Spleen (tissue), 7 donors: ENCODE measurements at regions not wholly inside any gene's neighbourhood (a gene's known extent, or its start where the extent isn't known, plus 50 kb on each side); places are given as distances from the start of the nearest gene placed in this dataset.

Source experiments
- POLR2A ChIP-seq, 3 donors: fragments of 450-650 bp; IDR thresholded peaks; one replicate each; pipeline ENCODE4 v1.5.1; 2017; ENCODE audit warnings: antibody characterized with exemption in 3 of 3, mild to moderate bottlenecking in 1 of 3
- POLR2AphosphoS5 ChIP-seq, 3 donors: sonication (generic); formaldehyde crosslinking; IDR thresholded peaks; one replicate each; pipeline ENCODE4 v1.5.1; 2017; ENCODE audit warnings: antibody characterized with exemption in 3 of 3
- TF ChIP-seq, protein P1 (sequence below), 11 experiments: fragments of 200-600 bp in 7 of 11; fragments of 450-650 bp in 4 of 11; sonication (generic) in 4 of 11; IDR thresholded peaks in 8 of 11; conservative IDR thresholded peaks in 3 of 11; 1 replicate in 7 of 11; 2 replicates in 4 of 11; pipeline versions ENCODE4 v1.4.0 to v1.8.0; 2016 to 2021; ENCODE audit warnings: antibody characterized with exemption in 11 of 11, inconsistent platforms in 4 of 11, mild to moderate bottlenecking in 1 of 11
- donor health status: DM: no; HTN: no; CAD: no; lungs with moderate emphysema.
- donor health status: DM: no; HTN: no; CAD: no.
- donor health status: DM: no; HTN: no; CAD: no.

DNA sequence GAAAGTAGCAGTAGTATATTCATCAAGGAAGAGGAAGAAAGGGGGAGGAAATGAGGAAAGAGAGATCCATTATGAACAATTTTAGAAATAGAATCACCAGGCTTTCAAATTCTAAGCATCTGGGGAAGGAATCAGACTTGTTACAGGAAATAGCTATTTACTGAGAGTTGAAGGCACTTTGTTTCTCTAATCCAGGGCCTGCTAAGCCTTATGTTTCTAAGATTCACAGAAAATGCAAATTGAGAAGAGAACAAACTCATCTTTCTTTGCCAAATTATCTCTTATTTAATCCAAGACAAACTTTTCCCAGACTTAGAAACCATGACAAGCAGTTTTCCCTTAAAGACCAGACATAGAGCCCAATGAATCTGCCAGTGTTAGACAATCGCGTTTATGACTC lies 528.0 kb upstream of the NMUR2 start:
- TF ChIP-seq POLR2AphosphoS5 (IDR thresholded peaks at IDR 0.05) (no peak), POLR2A (IDR thresholded peaks at IDR 0.05) (no peak)
- TF ChIP-seq, protein P1, sequence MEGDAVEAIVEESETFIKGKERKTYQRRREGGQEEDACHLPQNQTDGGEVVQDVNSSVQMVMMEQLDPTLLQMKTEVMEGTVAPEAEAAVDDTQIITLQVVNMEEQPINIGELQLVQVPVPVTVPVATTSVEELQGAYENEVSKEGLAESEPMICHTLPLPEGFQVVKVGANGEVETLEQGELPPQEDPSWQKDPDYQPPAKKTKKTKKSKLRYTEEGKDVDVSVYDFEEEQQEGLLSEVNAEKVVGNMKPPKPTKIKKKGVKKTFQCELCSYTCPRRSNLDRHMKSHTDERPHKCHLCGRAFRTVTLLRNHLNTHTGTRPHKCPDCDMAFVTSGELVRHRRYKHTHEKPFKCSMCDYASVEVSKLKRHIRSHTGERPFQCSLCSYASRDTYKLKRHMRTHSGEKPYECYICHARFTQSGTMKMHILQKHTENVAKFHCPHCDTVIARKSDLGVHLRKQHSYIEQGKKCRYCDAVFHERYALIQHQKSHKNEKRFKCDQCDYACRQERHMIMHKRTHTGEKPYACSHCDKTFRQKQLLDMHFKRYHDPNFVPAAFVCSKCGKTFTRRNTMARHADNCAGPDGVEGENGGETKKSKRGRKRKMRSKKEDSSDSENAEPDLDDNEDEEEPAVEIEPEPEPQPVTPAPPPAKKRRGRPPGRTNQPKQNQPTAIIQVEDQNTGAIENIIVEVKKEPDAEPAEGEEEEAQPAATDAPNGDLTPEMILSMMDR (IDR thresholded peaks at IDR 0.05 in 8 of 11, conservative IDR thresholded peaks at IDR 0.05 in 3 of 11), result no peak
